Ascending aorta (tissue), 2 donors: ENCODE measurements at regions not wholly inside any gene's neighbourhood (a gene's known extent, or its start where the extent isn't known, plus 50 kb on each side); places are given as distances from the start of the nearest gene placed in this dataset.

ENCODE experiments used
- DNase-seq, 2 donors: peaks; one replicate each; pipeline ENCODE4 v3.0.0-alpha.2; 2019; ENCODE audit warnings: low spot score in 2 of 2
- H3K27ac ChIP-seq, 2 donors: fragments of 200-600 bp; sonication (generic); one replicate each; pipeline ENCODE4 v1.5.1; 2016 to 2017; ENCODE audit warnings: mild to moderate bottlenecking in 1 of 2
- H3K27me3 ChIP-seq: fragments of 200-600 bp; sonication (generic); one replicate; pipeline ENCODE4 v1.5.1; 2017
- H3K36me3 ChIP-seq, 2 donors: fragments of 200-600 bp; sonication (generic); one replicate each; pipeline ENCODE4 v1.5.1; 2016
- H3K4me1 ChIP-seq, 2 donors: fragments of 200-600 bp; sonication (generic); one replicate each; pipeline ENCODE4 v1.5.1; 2016 to 2017; ENCODE audit warnings: mild to moderate bottlenecking in 1 of 2
- H3K4me3 ChIP-seq, 2 donors: fragments of 200-600 bp; sonication (generic); one replicate each; pipeline ENCODE4 v1.5.1; 2016 to 2017; ENCODE audit warnings: mild to moderate bottlenecking in 1 of 2
- H3K9me3 ChIP-seq, 2 donors: fragments of 200-600 bp; sonication (generic); one replicate each; pipeline ENCODE4 v1.5.1; 2016
- CTCF ChIP-seq, 3 experiments: fragments of 200-600 bp in 2 of 3; fragments of 450-650 bp in 1 of 3; sonication (generic) in 2 of 3; IDR thresholded peaks; one replicate each; pipeline ENCODE4 v1.5.1; 2016 to 2019; ENCODE audit warnings: antibody characterized with exemption in 3 of 3, mild to moderate bottlenecking in 1 of 3, moderate library complexity in 1 of 3
- intact Hi-C: fragments of 100-400 bp; cut with DNase I; formaldehyde crosslinking; loops from one replicate; pipeline ENCODE4 v1.15.1; 2023

- Histone ChIP-seq H3K36me3 (no peaks in the 10 kb centered on the region), H3K27me3 (no peaks in the 10 kb centered on the region), H3K4me3 (no peak overlapping the region), H3K9me3 (no peaks in the 10 kb centered on the region), H3K4me1 (no peaks in the 10 kb centered on the region), H3K27ac (no peak overlapping the region)
- no peak for DNase-seq
- TF ChIP-seq CTCF (IDR thresholded peaks at IDR 0.05) = no peak
- intact Hi-C loops = no loop called here
Measured at GRCh38 chr21:17979763-17980162, 160.6 kb upstream of the C21orf91 start.

- DNase-seq = no peak
- no peaks in the 10 kb centered on the region for H3K9me3 ChIP-seq
- no peaks in the 10 kb centered on the region for H3K4me1 ChIP-seq
- intact Hi-C loops = no loop called here
- H3K4me3 ChIP-seq = no peak overlapping the region
- no peak overlapping the region for H3K27ac ChIP-seq
- no peaks in the 10 kb centered on the region for H3K36me3 ChIP-seq
- TF ChIP-seq CTCF (IDR thresholded peaks at IDR 0.05) = no peak
- no peaks in the 10 kb centered on the region for H3K27me3 ChIP-seq
Measured at GRCh38 chr21:17978895-17979294, 159.7 kb upstream of the C21orf91 start.

GRCh38 chr21:17976691-17977090, 157.5 kb upstream of the C21orf91 start:
- no peaks in the 10 kb centered on the region for H3K36me3 ChIP-seq
- H3K4me3 ChIP-seq = no peak overlapping the region
- no peaks in the 10 kb centered on the region for H3K9me3 ChIP-seq
- no peak overlapping the region for H3K27ac ChIP-seq
- no peaks in the 10 kb centered on the region for H3K4me1 ChIP-seq
- intact Hi-C loops = no loop called here
- TF ChIP-seq CTCF (IDR thresholded peaks at IDR 0.05) = no peak
- DNase-seq = no peak
- no peaks in the 10 kb centered on the region for H3K27me3 ChIP-seq

- H3K9me3 ChIP-seq = no peaks in the 10 kb centered on the region
- intact Hi-C loops = no loop called here
- no peak for DNase-seq
- no peak overlapping the region for H3K4me3 ChIP-seq
- no peak overlapping the region for H3K27ac ChIP-seq
- no peak for TF ChIP-seq CTCF (IDR thresholded peaks at IDR 0.05)
- H3K27me3 ChIP-seq = no peaks in the 10 kb centered on the region
- H3K4me1 ChIP-seq = no peaks in the 10 kb centered on the region
- no peaks in the 10 kb centered on the region for H3K36me3 ChIP-seq
Measured at GRCh38 chr21:17976139-17976538, 157.0 kb upstream of the C21orf91 start.

- intact Hi-C loops = no loop called here
- H3K4me3 ChIP-seq = no peak overlapping the region
- H3K27me3 ChIP-seq = no peaks in the 10 kb centered on the region
Measured at GRCh38 chr21:17967319-17967718, 148.2 kb upstream of the C21orf91 start.

More at GRCh38 chr21:17967319-17967718, 148.2 kb upstream of the C21orf91 start:
- Histone ChIP-seq H3K9me3 (no peaks in the 10 kb centered on the region), H3K27ac (no peak overlapping the region), H3K4me1 (no peaks in the 10 kb centered on the region), H3K36me3 (no peaks in the 10 kb centered on the region)
- no peak for DNase-seq
- no peak for TF ChIP-seq CTCF (IDR thresholded peaks at IDR 0.05)
